ENCODE measurements at regions not wholly inside any gene's neighbourhood (a gene's known extent, or its start where the extent isn't known, plus 50 kb on each side); places are given as distances from the start of the nearest gene placed in this dataset.

DNA sequence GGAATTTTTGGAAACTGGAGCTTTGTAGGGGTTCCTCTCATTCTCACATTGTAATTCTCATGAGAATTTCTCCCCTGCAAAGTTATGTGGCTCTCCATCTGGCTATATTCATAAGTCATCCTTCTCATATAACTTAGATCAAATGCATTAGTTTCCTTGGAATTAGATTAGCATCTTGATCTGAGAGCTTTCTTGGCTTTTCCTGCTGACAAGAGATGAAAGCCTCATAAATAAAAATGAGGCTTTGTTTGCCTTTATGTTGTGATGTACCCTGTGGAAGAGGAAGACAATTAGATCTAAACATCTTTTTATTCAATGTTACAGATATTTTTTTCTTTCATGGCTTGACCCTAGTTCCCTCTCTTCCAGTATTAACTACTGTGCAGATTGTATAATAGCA is 165.4 kb upstream of the ZPLD1 start:
- Histone ChIP-seq H4K20me1 (ENCODE audit: insufficient read depth, poor library complexity, severe bottlenecking) (no peaks in the 10 kb centered on the region), H3K27me3 (no peaks in the 10 kb centered on the region), H3K79me2 (no peaks in the 10 kb centered on the region), H3K4me3 (no peak overlapping the region), H3K9me2 (replicated peaks; ENCODE audit: insufficient read depth) (no peaks in the 10 kb centered on the region), H2AFZ (no peak overlapping the region), H3K27ac (no peak overlapping the region), H3K4me1 (ENCODE audit: insufficient read depth) (no peaks in the 10 kb centered on the region), H3K4me2 (no peak overlapping the region), H3K36me3 (replicated peaks; ENCODE audit: insufficient read depth, low read depth) (no peaks in the 10 kb centered on the region), H3K9me3 (ENCODE audit: low read depth) (no peaks in the 10 kb centered on the region)
- DNase-seq (ENCODE audit: low spot score): no peak
- TF ChIP-seq EZH2 (IDR thresholded peaks at IDR 0.05; ENCODE audit: borderline replicate concordance) (no peak), CTCF (IDR thresholded peaks at IDR 0.05; ENCODE audit: poor library complexity) (no peak), EZH2phosphoT487 (IDR thresholded peaks at IDR 0.05; ENCODE audit: low read depth, severe bottlenecking, unreplicated experiment) (no peak)

- no peak for DNase-seq (ENCODE audit: low spot score)
- H3K9me2 ChIP-seq (replicated peaks; ENCODE audit: insufficient read depth): no peaks in the 10 kb centered on the region
- H3K27ac ChIP-seq: no peak overlapping the region
- no peak overlapping the region for H2AFZ ChIP-seq
- no peaks in the 10 kb centered on the region for H3K9me3 ChIP-seq (ENCODE audit: low read depth)
- no peaks in the 10 kb centered on the region for H3K4me1 ChIP-seq (ENCODE audit: insufficient read depth)
- no peaks in the 10 kb centered on the region for H4K20me1 ChIP-seq (ENCODE audit: insufficient read depth, poor library complexity, severe bottlenecking)
- TF ChIP-seq EZH2 (IDR thresholded peaks at IDR 0.05; ENCODE audit: borderline replicate concordance): no peak
- no peak for TF ChIP-seq EZH2phosphoT487 (IDR thresholded peaks at IDR 0.05; ENCODE audit: low read depth, severe bottlenecking, unreplicated experiment)
- TF ChIP-seq CTCF (IDR thresholded peaks at IDR 0.05; ENCODE audit: poor library complexity): no peak
- no peaks in the 10 kb centered on the region for H3K36me3 ChIP-seq (replicated peaks; ENCODE audit: insufficient read depth, low read depth)
- no peaks in the 10 kb centered on the region for H3K27me3 ChIP-seq
- H3K4me3 ChIP-seq: no peak overlapping the region
- H3K79me2 ChIP-seq: no peaks in the 10 kb centered on the region
- H3K4me2 ChIP-seq: no peak overlapping the region
These were observed 144.6 kb upstream of the ZPLD1 start for GRCh38 chr3:102290241-102290640.

DNA sequence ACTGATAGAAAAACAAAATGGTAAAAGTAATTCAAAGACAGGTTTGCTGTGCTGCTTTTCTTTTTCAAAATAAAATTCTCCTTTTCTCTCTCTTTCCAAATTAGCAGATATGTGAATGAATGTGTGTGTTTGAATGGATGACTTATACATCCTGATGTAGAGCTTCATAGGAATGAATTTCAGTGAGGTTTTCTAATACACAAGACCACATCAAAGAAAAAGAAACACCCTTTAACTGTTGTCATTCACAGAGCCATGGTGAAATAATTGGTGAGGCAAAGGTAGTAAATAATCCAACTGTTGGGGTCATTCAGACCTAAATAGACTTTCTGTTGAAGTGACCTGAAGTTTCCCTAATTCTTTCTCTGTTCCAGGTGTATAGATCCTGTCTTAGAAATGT is 139.1 kb upstream of the ZPLD1 start:
- no peak for DNase-seq (ENCODE audit: low spot score)

More for the DNA sequence above, 139.1 kb upstream of the ZPLD1 start:
- TF ChIP-seq EZH2 (IDR thresholded peaks at IDR 0.05; ENCODE audit: borderline replicate concordance): no peak
- no peak for TF ChIP-seq EZH2phosphoT487 (IDR thresholded peaks at IDR 0.05; ENCODE audit: low read depth, severe bottlenecking, unreplicated experiment)
- no peak for TF ChIP-seq CTCF (IDR thresholded peaks at IDR 0.05; ENCODE audit: poor library complexity)
- Histone ChIP-seq H4K20me1 (ENCODE audit: insufficient read depth, poor library complexity, severe bottlenecking) (no peaks in the 10 kb centered on the region), H3K4me2 (no peak overlapping the region), H3K79me2 (no peaks in the 10 kb centered on the region), H3K9me3 (ENCODE audit: low read depth) (no peaks in the 10 kb centered on the region), H3K9me2 (replicated peaks; ENCODE audit: insufficient read depth) (no peaks in the 10 kb centered on the region), H3K36me3 (replicated peaks; ENCODE audit: insufficient read depth, low read depth) (no peaks in the 10 kb centered on the region), H3K4me1 (ENCODE audit: insufficient read depth) (no peaks in the 10 kb centered on the region), H3K27ac (no peak overlapping the region), H3K27me3 (no peaks in the 10 kb centered on the region), H3K4me3 (no peak overlapping the region), H2AFZ (no peak overlapping the region)
